NT2/D1 (cell line): ENCODE measurements at regions not wholly inside any gene's neighbourhood (a gene's known extent, or its start where the extent isn't known, plus 50 kb on each side); places are given as distances from the start of the nearest gene placed in this dataset.

Experiments used
- YY1 ChIP-seq: IDR thresholded peaks from 2 replicates; pipeline ENCODE4 v1.6.1; 2011; ENCODE audit not compliant: insufficient read length, insufficient read depth
- ZNF274 ChIP-seq: IDR thresholded peaks from 2 replicates; pipeline ENCODE4 v1.6.1; 2011; ENCODE audit warnings: mild to moderate bottlenecking, low read depth, low read length

DNA sequence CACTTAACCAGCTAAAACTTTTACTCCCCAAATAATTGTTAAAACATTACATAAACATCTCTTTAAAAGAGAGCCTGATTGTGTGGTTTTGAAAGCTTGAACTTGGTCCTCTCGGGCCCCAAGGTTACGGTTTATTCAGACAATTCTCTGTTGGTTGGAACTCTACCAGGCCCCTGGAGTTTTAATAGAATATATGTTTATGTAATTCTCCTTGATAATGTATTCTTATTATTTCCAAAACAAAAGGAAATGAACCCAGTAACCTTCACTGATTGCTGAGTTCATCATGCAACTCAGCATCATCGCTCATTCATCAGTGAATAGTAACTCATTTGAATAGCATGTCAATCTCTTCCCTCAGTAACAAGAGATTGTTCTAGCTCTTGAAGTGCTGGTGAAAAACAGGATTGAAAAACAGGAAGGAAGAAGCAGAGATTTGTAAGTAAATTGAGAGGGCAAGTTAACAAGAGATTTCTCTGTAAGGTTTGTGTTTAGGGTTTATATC is 464.5 kb upstream of the MARCKS start:
- no peak for TF ChIP-seq YY1
- TF ChIP-seq ZNF274, result no peak
